Stimulated activated effector memory CD8-positive, alpha-beta T cell treated with anti-CD3 and anti-CD28 coated beads, Interleukin-12 subunit alpha, Interleukin-12 subunit beta, amount 100 ng/mL, for 72 hours (primary cell): ENCODE measurements at regions not wholly inside any gene's neighbourhood (a gene's known extent, or its start where the extent isn't known, plus 50 kb on each side); places are given as distances from the start of the nearest gene placed in this dataset.
"Not testable (repeated sequence)": the region's sequence is repeated elsewhere in the genome, so short reads cannot be mapped to it uniquely, and the experiment has no call there.

Experiments
- ATAC-seq: fragments of 150-1000 bp; cut with Tn5 transposase; 2 replicates; pipeline ENCODE4 v1.10.0; 2021
- DNase-seq, 2 donors: peaks; one replicate each; pipeline ENCODE4 v3.0.0; 2021 to 2022; ENCODE audit warnings: low spot score in 2 of 2
- H3K27ac Mint-ChIP-seq: one replicate; pipeline ENCODE4 v1.8.0; 2022; ENCODE audit warnings: mild to moderate bottlenecking, mixed read lengths
- H3K36me3 Mint-ChIP-seq: one replicate; pipeline ENCODE4 v1.8.0; 2022; ENCODE audit warnings: mild to moderate bottlenecking, mixed read lengths
- H3K4me1 Mint-ChIP-seq: one replicate; pipeline ENCODE4 v1.8.0; 2022; ENCODE audit warnings: mixed read lengths
- H3K4me3 Mint-ChIP-seq: one replicate; pipeline ENCODE4 v1.8.0; 2022; ENCODE audit warnings: mild to moderate bottlenecking, mixed read lengths
- H3K9me3 Mint-ChIP-seq: one replicate; pipeline ENCODE4 v1.8.0; 2022; ENCODE audit warnings: mixed read lengths

GRCh38 chr7:41567031-41567730 is 135.7 kb downstream of the INHBA start:
- no peaks in the 10 kb centered on the region for H3K36me3 Mint-ChIP-seq
- no peak for DNase-seq
- H3K9me3 Mint-ChIP-seq = peaks cover 12% of the 10 kb centered on the region
- ATAC-seq = no peak
- H3K4me1 Mint-ChIP-seq = no peaks in the 10 kb centered on the region
- no peak overlapping the region for H3K4me3 Mint-ChIP-seq
- H3K27ac Mint-ChIP-seq = no peak overlapping the region

- peaks cover 12% of the 10 kb centered on the region for H3K9me3 Mint-ChIP-seq
- DNase-seq = no peak
- no peak for ATAC-seq
- no peak overlapping the region for H3K4me3 Mint-ChIP-seq
- no peak overlapping the region for H3K27ac Mint-ChIP-seq
- H3K36me3 Mint-ChIP-seq = no peaks in the 10 kb centered on the region
- no peaks in the 10 kb centered on the region for H3K4me1 Mint-ChIP-seq
These were observed 136.3 kb downstream of the INHBA start for GRCh38 chr7:41566581-41566980.

DNA sequence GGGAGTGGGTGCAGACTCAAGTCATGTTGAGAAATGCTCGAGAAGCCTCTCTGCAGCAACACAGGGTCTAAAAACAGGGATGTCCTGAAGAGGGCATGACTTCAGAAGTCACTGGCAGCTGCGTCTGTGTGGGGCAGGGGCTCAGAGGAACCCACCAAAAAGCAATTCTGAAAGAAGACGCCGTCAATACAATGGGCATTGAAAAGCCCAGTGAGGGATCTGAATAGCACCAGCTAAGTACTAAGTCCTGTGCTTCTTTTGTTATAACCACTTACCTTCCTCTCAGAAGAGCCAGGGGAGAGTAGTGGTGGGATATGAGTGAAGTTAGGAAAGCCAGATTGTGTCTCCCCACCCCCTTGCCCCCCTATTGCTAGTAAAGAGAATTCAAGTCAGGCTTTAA is 137.2 kb downstream of the INHBA start:
- peaks cover 12% of the 10 kb centered on the region for H3K9me3 Mint-ChIP-seq
- H3K36me3 Mint-ChIP-seq = no peaks in the 10 kb centered on the region
- H3K4me1 Mint-ChIP-seq = no peaks in the 10 kb centered on the region
- ATAC-seq (no peak), DNase-seq (no peak)
- no peak overlapping the region for H3K4me3 Mint-ChIP-seq
- H3K27ac Mint-ChIP-seq = no peak overlapping the region

- no peaks in the 10 kb centered on the region for H3K36me3 Mint-ChIP-seq
- no peak for DNase-seq
- peaks cover 15% of the 10 kb centered on the region for H3K9me3 Mint-ChIP-seq
- no peak overlapping the region for H3K4me3 Mint-ChIP-seq
- ATAC-seq = no peak
- H3K27ac Mint-ChIP-seq = no peak overlapping the region
- no peaks in the 10 kb centered on the region for H3K4me1 Mint-ChIP-seq
These were observed 143.5 kb downstream of the INHBA start for GRCh38 chr7:41559426-41559825.

DNA sequence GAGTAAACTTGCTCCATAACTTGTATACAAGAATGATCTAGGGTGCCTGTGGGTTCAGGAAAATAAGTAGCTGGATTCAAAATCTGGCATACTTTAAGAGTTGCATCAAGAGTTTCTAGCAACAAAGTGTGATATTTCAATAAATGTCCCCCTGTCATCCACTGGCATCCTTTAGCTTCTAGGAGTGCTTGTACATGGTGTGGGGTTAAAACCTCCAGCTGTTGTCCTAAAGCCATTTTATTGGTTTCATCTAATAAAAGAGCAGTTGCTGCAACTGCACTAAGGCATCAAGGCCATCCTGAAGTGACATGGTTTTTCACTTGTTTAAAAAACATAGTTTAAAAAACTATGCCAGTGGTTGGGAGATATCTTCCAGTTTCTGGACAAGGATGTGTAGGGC is 148.4 kb downstream of the INHBA start:
- DNase-seq (no peak), ATAC-seq (no peak)
- H3K36me3 Mint-ChIP-seq = no peaks in the 10 kb centered on the region
- no peaks in the 10 kb centered on the region for H3K4me1 Mint-ChIP-seq
- H3K9me3 Mint-ChIP-seq = peaks cover 9% of the 10 kb centered on the region
- H3K27ac Mint-ChIP-seq = no peak overlapping the region
- H3K4me3 Mint-ChIP-seq = no peak overlapping the region

- not testable (repeated sequence) for H3K4me3 Mint-ChIP-seq, DNase-seq, H3K27ac Mint-ChIP-seq, H3K9me3 Mint-ChIP-seq, H3K36me3 Mint-ChIP-seq, H3K4me1 Mint-ChIP-seq, ATAC-seq
These were observed 152.8 kb downstream of the INHBA start for GRCh38 chr7:41550046-41550445.

DNA sequence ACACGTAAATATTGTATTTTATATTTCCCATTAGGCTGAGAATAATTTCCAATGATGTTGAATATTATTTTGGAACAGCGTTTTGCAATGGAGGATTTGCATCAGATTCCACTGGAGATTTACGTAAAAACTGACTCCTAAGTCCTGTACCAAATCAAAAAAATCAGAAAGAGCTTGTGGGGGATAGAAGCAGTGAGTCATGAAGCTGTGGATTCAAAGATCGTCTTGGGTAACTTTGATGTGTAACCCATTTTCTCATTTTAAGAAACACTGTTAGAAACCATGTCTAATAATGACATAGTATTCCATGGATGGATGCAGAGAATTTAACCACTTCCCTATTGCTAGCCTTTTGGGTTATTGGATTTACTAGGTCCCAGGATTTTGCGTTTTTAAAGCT is 158.6 kb downstream of the INHBA start:
- H3K9me3 Mint-ChIP-seq = peaks cover 4% of the 10 kb centered on the region
- H3K4me3 Mint-ChIP-seq = no peak overlapping the region
- H3K27ac Mint-ChIP-seq = no peak overlapping the region
- H3K36me3 Mint-ChIP-seq = no peaks in the 10 kb centered on the region
- DNase-seq (no peak), ATAC-seq (no peak)
- no peaks in the 10 kb centered on the region for H3K4me1 Mint-ChIP-seq

GRCh38 chr7:41540601-41541000 is 162.3 kb downstream of the INHBA start:
- Mint-ChIP-seq H3K4me3 (no peak overlapping the region), H3K36me3 (no peaks in the 10 kb centered on the region), H3K4me1 (no peaks in the 10 kb centered on the region), H3K27ac (no peak overlapping the region), H3K9me3 (peaks cover 4% of the 10 kb centered on the region)
- DNase-seq (no peak), ATAC-seq (no peak)

DNA sequence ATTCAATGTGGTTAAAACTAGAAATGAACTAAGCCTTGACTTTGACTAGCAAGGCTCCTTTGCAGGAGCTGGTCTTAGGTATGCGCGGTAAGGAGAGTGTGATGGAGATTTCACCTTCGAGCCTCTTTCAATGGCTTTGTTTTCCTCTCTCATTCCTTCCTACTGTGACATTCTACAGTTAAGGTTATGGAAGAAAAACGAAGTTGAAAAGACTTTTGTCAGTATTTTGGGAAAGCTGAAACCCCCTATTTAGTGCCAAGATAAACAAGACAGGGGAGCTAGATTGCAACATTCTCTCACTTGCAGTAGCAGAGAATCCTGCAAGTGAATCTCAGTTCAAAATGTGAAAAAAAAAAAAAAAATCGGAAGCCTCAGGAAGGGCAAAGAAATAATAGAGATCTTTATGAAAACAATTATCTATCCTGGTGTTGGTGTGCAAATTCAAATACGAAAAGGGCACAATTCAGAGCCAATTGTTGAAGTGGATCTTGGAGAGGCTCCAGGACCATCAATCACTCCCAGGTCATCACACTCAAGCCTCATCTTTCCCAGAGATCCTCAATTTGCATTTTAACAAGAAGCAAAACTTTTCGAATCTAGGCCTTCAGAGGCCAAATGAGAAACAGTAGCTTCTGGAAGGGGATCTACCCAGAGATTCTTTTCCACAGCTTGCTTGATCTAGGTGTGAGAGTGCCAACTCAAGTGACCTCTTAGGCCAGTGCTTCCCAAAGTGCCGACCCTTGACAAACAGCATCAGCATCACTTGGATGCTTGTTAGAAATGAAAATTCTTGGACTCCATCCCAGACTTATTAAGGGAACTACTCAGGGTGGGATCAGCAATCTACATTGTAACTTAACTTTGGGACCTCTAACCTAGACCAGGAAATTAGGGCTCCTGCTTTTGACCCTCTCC is 163.8 kb downstream of the INHBA start:
- no peak overlapping the region for H3K27ac Mint-ChIP-seq
- DNase-seq (no peak), ATAC-seq (no peak)
- H3K36me3 Mint-ChIP-seq = no peaks in the 10 kb centered on the region
- no peak overlapping the region for H3K4me3 Mint-ChIP-seq
- no peaks in the 10 kb centered on the region for H3K4me1 Mint-ChIP-seq
- peaks cover 4% of the 10 kb centered on the region for H3K9me3 Mint-ChIP-seq

DNA sequence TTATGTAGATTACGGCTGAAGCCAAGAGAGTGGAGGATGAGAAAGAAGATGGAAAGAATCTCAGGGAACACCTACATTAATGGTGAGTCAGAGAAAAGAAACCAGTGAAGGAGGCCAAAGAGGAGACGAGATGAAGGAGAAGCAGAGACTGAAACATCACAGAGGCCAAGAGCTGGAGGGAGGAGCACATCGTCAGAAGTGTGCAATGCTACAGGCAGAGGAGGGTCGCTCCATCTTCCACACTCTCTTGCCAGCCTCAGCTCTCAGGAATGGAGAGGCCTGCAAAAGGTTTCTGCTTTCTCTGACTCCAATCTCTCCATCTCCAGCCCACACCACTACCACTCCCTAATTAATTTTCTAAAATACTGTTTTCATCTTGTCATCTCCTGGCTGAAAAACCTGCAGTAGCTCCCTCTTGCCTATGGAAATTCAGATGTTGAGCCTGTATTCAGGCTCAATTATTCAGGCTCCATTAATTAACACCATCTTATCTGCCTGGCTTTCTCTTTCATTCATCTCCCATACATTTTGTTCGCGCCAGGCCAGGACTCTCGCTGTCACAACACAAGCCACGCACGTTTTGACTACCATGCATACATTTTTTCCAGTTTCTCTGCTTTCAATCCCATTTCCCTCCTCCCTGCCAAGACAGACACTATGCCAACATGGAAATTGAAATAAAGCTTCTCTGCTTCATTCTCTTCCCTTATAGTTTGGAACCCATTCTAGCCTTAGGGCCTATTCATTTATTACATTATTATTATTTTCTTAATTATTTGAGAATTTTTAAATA is 165.8 kb downstream of the INHBA start:
- no peak for ATAC-seq
- no peak for DNase-seq
- Mint-ChIP-seq H3K27ac (no peak overlapping the region), H3K4me1 (no peaks in the 10 kb centered on the region), H3K9me3 (peaks cover 5% of the 10 kb centered on the region), H3K4me3 (no peak overlapping the region), H3K36me3 (no peaks in the 10 kb centered on the region)

DNA sequence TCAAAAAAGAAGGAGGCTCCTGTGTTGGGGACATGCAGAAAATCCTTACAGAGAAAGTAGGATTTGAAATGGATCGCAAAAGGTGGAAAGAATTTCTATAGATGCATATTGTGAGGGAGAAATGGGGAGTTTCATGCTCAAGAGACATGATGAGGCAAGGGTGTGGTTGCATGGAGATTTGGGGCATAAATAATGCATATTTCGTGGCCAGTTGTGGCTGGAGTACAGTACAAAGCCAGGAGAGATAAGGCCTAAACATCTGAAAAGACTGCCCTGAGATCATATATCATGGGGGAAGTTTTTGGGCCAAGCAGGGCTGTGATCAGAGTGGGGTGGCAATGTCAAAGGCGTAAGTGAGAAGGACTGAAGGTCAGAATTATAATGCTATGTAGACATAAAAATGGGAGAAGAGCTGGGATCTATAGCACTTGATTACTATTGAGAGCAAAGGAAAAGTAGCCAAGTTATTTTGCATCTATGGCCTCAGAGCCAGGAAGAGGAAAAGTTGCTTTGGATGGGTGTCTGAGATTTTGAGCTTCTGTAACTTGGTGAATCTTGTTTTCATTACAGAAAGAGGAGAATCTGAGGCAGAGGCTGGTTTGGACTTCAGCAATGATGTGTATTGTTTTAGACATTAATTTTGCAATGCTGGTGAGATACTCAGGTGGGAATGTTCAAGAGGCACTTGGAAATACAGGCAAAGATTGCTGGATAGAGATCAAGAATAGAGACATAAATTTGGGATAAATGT is 166.6 kb downstream of the INHBA start:
- Mint-ChIP-seq H3K4me1 (no peaks in the 10 kb centered on the region), H3K27ac (no peak overlapping the region), H3K4me3 (no peak overlapping the region), H3K36me3 (no peaks in the 10 kb centered on the region), H3K9me3 (peaks cover 5% of the 10 kb centered on the region)
- DNase-seq = no peak
- no peak for ATAC-seq

GRCh38 chr7:41529831-41530230 is 173.1 kb downstream of the INHBA start:
- no peaks in the 10 kb centered on the region for H3K4me1 Mint-ChIP-seq
- DNase-seq = no peak
- no peak for ATAC-seq
- H3K9me3 Mint-ChIP-seq = peaks cover 11% of the 10 kb centered on the region
- no peak overlapping the region for H3K4me3 Mint-ChIP-seq
- H3K27ac Mint-ChIP-seq = no peak overlapping the region
- H3K36me3 Mint-ChIP-seq = no peaks in the 10 kb centered on the region

GRCh38 chr7:41524876-41525275 is 178.0 kb downstream of the INHBA start:
- no peaks in the 10 kb centered on the region for H3K4me1 Mint-ChIP-seq
- H3K4me3 Mint-ChIP-seq = no peak overlapping the region

DNA sequence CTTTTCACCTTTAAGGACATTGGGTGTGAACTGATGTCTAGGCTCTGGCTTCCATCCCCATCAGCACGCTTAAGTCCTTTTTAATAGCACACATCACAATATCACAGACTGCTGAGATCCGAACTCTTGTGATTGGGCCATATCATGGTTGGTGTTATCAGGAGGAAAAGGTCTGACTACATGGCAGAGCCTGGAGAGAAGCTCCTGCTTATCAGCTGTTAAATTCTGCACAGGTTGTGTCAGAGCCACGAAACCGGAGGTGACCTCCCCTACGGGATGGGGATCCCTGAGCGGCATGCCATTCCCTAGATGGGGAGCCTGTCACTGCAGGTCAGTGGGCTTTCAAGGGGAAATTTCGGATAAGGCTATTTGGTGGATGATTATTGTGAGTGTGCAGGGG is 182.4 kb downstream of the INHBA start:
- Mint-ChIP-seq H3K27ac (no peak overlapping the region), H3K9me3 (peaks cover 26% of the 10 kb centered on the region), H3K4me1 (no peaks in the 10 kb centered on the region), H3K36me3 (no peaks in the 10 kb centered on the region), H3K4me3 (no peak overlapping the region)
- ATAC-seq = no peak
- no peak for DNase-seq

More at GRCh38 chr7:41524876-41525275, 178.0 kb downstream of the INHBA start:
- Mint-ChIP-seq H3K27ac (no peak overlapping the region), H3K36me3 (no peaks in the 10 kb centered on the region), H3K9me3 (peaks cover 22% of the 10 kb centered on the region)
- DNase-seq (no peak), ATAC-seq (no peak)

DNA sequence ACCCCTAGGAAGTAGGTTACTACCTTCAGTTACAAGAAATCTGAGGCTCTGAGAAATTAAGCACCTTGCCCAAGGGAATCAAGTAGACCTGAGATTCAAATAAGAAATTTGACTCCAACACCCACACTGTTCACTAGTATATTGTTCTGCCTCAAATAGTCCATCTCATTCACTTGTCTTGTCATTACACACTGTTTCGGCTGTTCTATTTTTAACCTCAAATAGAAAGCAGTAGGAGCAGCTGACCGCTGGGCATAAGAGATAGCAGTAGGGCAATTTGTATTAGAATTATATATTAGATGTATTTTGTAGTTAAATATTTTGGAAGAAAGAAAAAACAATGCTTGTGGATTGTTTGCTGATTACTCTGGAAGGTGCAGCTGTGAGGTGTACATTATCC is 185.1 kb downstream of the INHBA start:
- Mint-ChIP-seq H3K4me3 (no peak overlapping the region), H3K9me3 (peaks cover 19% of the 10 kb centered on the region), H3K4me1 (no peaks in the 10 kb centered on the region), H3K27ac (no peak overlapping the region), H3K36me3 (no peaks in the 10 kb centered on the region)
- DNase-seq = no peak
- no peak for ATAC-seq
